ENCODE measurements at regions not wholly inside any gene's neighbourhood (a gene's known extent, or its start where the extent isn't known, plus 50 kb on each side); places are given as distances from the start of the nearest gene placed in this dataset.
"Not testable (repeated sequence)": the region's sequence is repeated elsewhere in the genome, so short reads cannot be mapped to it uniquely, and the experiment has no call there.

DNA sequence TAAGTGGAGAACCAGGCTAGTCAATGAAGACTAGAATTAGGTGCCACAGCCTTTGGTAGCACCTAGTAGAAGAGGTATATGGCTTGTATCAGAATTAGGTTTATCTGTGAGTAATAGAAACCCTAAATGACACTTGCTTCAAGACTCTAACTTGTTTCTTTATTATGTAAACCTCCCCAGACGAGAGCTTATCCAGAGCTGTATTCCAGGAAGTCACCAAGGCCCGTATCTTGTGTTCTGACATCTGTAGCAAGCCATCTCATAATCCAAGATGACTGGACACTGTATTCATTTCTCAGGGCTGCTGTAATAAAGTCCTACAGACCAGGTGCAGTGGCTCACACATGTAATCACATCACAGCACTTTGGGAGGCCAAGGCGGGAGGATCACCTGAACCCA is 56.7 kb upstream of the PPP1R12A start:
- ChIA-PET POLR2A (ENCODE audit: unreplicated experiment) (no interaction called here), CTCF (no interaction called here)
- Histone ChIP-seq H3K27ac (ENCODE audit: low read length) (no peak overlapping the region), H3K4me3 (ENCODE audit: low read length) (no peak overlapping the region), H3K4me1 (ENCODE audit: insufficient read depth, low read length) (peaks cover 9% of the 10 kb centered on the region; the same call in 1 of the 2 replicates), H4K20me1 (ENCODE audit: low read length) (no peaks in the 10 kb centered on the region), H3K27me3 (ENCODE audit: low read length) (no peaks in the 10 kb centered on the region), H3K9me2 (replicated peaks; ENCODE audit: low read length) (no peaks in the 10 kb centered on the region), H3K9ac (ENCODE audit: low read length) (no peak overlapping the region), H3K36me3 (ENCODE audit: low read depth, low read length) (no peaks in the 10 kb centered on the region), H3F3A (ENCODE audit: low read length, unreplicated experiment) (no peaks in the 10 kb centered on the region), H3K79me2 (ENCODE audit: low read length) (no peaks in the 10 kb centered on the region), H3K4me2 (ENCODE audit: low read length) (no peak overlapping the region), H3K9me3 (ENCODE audit: low read length) (no peaks in the 10 kb centered on the region), H2AFZ (ENCODE audit: low read length) (no peak overlapping the region)
- ATAC-seq, result no peak
- TF ChIP-seq EZH2 (IDR thresholded peaks at IDR 0.05; ENCODE audit: low read length, unreplicated experiment) (no peak), EZH2phosphoT487 (IDR thresholded peaks at IDR 0.05; ENCODE audit: borderline replicate concordance, low read length) (no peak)
- TF ChIP-seq, protein P1, sequence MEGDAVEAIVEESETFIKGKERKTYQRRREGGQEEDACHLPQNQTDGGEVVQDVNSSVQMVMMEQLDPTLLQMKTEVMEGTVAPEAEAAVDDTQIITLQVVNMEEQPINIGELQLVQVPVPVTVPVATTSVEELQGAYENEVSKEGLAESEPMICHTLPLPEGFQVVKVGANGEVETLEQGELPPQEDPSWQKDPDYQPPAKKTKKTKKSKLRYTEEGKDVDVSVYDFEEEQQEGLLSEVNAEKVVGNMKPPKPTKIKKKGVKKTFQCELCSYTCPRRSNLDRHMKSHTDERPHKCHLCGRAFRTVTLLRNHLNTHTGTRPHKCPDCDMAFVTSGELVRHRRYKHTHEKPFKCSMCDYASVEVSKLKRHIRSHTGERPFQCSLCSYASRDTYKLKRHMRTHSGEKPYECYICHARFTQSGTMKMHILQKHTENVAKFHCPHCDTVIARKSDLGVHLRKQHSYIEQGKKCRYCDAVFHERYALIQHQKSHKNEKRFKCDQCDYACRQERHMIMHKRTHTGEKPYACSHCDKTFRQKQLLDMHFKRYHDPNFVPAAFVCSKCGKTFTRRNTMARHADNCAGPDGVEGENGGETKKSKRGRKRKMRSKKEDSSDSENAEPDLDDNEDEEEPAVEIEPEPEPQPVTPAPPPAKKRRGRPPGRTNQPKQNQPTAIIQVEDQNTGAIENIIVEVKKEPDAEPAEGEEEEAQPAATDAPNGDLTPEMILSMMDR (conservative IDR thresholded peaks at IDR 0.05; ENCODE audit: low read depth, low read length), result no peak
- intact Hi-C loops (cut with micrococcal nuclease), result no loop called here
- BruUV-seq (replicated peaks), result no TSS peak
- DNase-seq, result no peak

DNA sequence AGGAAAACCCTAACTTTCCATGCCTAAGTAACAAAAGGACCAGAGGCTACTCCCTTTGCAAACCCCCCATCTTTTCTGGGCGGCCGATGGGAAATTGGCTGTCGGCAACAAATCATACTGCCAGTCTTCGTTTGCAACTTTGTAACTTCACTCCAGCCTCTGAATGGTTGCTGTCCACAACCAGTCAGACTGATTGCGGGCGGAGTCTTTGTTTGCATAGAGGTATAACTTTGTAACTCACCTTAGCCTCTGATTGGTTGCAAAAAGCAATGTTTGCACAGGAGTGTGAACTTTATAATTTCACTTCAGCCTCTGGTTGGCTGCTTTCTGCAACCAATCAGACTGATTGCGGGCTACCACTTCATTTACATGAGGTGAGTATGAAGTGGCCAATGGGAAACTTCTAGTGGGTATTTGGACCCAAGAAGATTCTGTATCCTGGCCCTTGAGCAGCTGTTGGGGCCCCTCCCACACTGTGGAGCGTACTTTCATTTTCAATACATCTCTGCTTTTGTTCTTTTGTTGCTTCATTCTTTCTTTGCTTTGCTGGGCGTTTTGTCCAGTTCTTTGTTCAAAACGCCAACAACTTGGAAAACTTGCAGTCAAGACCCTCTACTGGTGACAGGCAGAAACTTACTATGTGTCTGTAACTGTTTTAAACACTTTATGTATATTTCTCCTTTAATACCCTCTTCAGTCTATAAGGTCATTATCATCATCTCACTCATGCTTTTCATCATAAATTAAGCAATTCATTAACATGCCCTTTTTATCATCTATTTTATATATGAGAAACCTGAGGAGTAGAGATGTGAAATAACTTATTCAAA is 55.8 kb upstream of the PPP1R12A start:
- H4K20me1 ChIP-seq (ENCODE audit: low read length); POLR2A ChIA-PET (ENCODE audit: unreplicated experiment); BruUV-seq (replicated peaks); H3K36me3 ChIP-seq (ENCODE audit: low read depth, low read length); H3F3A ChIP-seq (ENCODE audit: low read length, unreplicated experiment); H3K4me2 ChIP-seq (ENCODE audit: low read length); H3K4me3 ChIP-seq (ENCODE audit: low read length); H3K27me3 ChIP-seq (ENCODE audit: low read length); H2AFZ ChIP-seq (ENCODE audit: low read length); H3K27ac ChIP-seq (ENCODE audit: low read length); intact Hi-C loops (cut with micrococcal nuclease); DNase-seq; H3K79me2 ChIP-seq (ENCODE audit: low read length); ATAC-seq; H3K9ac ChIP-seq (ENCODE audit: low read length); H3K9me3 ChIP-seq (ENCODE audit: low read length); H3K4me1 ChIP-seq (ENCODE audit: insufficient read depth, low read length); H3K9me2 ChIP-seq (replicated peaks; ENCODE audit: low read length): not testable (repeated sequence)
- CTCF ChIA-PET, result interaction anchor here (0.7 kb wide), 1 partner anchor 278 kb away, joined by 3 read pairs; no protein-coding TSS in a partner anchor

DNA sequence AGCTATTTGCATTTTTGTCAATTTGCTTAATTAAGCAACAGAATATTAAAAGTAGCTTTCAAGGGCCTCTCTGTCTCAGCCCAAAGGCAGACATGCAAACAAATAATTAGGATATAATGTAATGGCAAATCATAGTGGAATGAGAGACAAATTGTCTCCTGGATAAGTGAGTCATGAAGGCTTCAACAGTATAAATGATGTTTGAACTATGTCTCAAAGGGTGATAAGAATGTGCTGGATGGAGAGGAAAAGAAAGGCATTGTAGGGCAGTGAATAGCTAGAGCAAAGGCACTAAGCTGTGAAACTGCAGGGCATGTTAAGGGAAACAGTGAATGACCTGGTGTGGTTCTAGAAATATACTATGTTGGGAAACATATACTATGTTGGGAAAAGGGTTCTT is 53.5 kb upstream of the PPP1R12A start:
- peak; percentile 53 for DNase-seq
- Histone ChIP-seq H3K79me2 (ENCODE audit: low read length) (no peaks in the 10 kb centered on the region), H3K9ac (ENCODE audit: low read length) (no peak overlapping the region), H3K4me2 (ENCODE audit: low read length) (no peak overlapping the region), H2AFZ (ENCODE audit: low read length) (no peak overlapping the region), H3K27me3 (ENCODE audit: low read length) (no peaks in the 10 kb centered on the region), H3K36me3 (ENCODE audit: low read depth, low read length) (no peaks in the 10 kb centered on the region), H3K4me3 (ENCODE audit: low read length) (no peak overlapping the region), H3K27ac (ENCODE audit: low read length) (no peak overlapping the region), H3F3A (ENCODE audit: low read length, unreplicated experiment) (no peaks in the 10 kb centered on the region), H3K9me2 (replicated peaks; ENCODE audit: low read length) (no peaks in the 10 kb centered on the region), H4K20me1 (ENCODE audit: low read length) (no peaks in the 10 kb centered on the region), H3K9me3 (ENCODE audit: low read length) (no peaks in the 10 kb centered on the region), H3K4me1 (ENCODE audit: insufficient read depth, low read length) (peaks cover 24% of the 10 kb centered on the region)
- BruUV-seq (replicated peaks), result no TSS peak
- ChIA-PET POLR2A (ENCODE audit: unreplicated experiment) (no interaction called here), CTCF (interaction anchor here (0.6 kb wide), 1 partner anchor 57 kb away, joined by 4 read pairs; no protein-coding TSS in a partner anchor)
- peak; percentile 48 for ATAC-seq
- TF ChIP-seq EZH2 (IDR thresholded peaks at IDR 0.05; ENCODE audit: low read length, unreplicated experiment), result no peak
- TF ChIP-seq, protein P1 (conservative IDR thresholded peaks at IDR 0.05; ENCODE audit: low read depth, low read length), result no peak
- no peak for TF ChIP-seq EZH2phosphoT487 (IDR thresholded peaks at IDR 0.05; ENCODE audit: borderline replicate concordance, low read length)
- intact Hi-C loops (cut with micrococcal nuclease), result no loop called here

Measured in PC-3 (cell line).